HUES64 (cell line): ENCODE measurements at regions not wholly inside any gene's neighbourhood (a gene's known extent, or its start where the extent isn't known, plus 50 kb on each side); places are given as distances from the start of the nearest gene placed in this dataset.

Experiments
- H3K27ac ChIP-seq: 2 replicates; pipeline ENCODE4 v1.7.0; 2013; ENCODE audit warnings: low read depth, low read length, inconsistent platforms
- H3K27me3 ChIP-seq: 2 replicates; pipeline ENCODE4 v1.6.1; 2013; ENCODE audit warnings: mild to moderate bottlenecking, low read length; ENCODE audit not compliant: insufficient read depth
- H3K36me3 ChIP-seq: 2 replicates; pipeline ENCODE4 v1.6.1; 2013; ENCODE audit warnings: mild to moderate bottlenecking, low read length; ENCODE audit not compliant: insufficient read depth
- H3K4me1 ChIP-seq: 2 replicates; pipeline ENCODE4 v1.6.1; 2013; ENCODE audit warnings: mild to moderate bottlenecking, low read length, moderate library complexity; ENCODE audit not compliant: insufficient read depth
- H3K4me3 ChIP-seq: 2 replicates; pipeline ENCODE4 v1.5.1; 2013; ENCODE audit warnings: mild to moderate bottlenecking, low read length, moderate library complexity
- H3K9ac ChIP-seq: 2 replicates; pipeline ENCODE4 v1.6.1; 2013; ENCODE audit warnings: mild to moderate bottlenecking, low read depth, low read length
- H3K9me3 ChIP-seq: 2 replicates; pipeline ENCODE4 v1.6.1; 2013; ENCODE audit warnings: low read depth, low read length; ENCODE audit not compliant: insufficient read depth
- WGBS: fragments of 150-250, 120-280 bp; methylation state at CpG from one replicate; pipeline ENCODE4 v1.1.7; 2013; ENCODE audit warnings: missing lambda C conversion rate; 5-methylcytosine and 5-hydroxymethylcytosine counted together

DNA sequence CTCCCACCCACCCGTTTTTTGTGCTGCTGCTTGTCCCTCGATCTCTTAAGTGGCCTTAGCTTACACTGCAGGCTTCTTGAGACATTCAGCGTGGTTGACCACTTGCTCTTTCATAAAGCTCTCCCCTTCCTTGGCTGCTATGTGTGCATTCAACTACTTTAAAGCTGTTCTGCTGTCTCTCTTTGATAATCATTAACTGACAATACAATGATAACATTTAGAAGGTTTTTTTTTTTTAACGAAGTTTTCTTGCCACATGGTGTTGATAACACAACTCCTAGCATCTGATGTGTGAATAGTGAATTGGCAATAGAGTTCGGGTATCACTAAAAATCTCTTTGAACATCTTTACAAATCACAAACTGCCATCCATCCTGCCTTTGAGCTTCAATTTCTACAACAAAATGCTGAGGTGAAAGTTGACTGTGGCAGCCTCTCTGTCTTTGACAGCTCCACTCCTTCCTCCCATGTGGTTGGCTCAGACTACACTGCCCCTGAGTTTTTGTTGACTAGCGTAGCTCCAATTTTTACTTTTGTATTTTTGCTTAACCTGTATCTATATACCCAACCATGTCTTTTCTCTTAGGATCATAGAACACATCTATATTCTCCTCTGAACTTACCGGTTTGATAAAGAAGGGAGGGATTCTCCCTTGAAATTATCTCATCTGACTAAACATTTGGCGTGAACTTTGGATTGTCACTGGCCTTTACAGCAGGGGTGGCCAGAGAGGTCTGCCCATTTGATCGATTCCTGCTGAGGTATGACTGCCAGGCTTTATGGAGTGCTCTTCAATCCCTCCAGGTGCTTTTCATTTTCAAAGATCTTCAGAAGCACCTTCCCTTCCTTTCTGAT, 409.4 kb upstream of the CD180 start:
- Histone ChIP-seq H3K4me1 (no peaks in the 10 kb centered on the region), H3K27me3 (no peaks in the 10 kb centered on the region), H3K27ac (no peak overlapping the region), H3K36me3 (no peaks in the 10 kb centered on the region), H3K9ac (no peak overlapping the region), H3K4me3 (no peak overlapping the region), H3K9me3 (peaks cover 11% of the 10 kb centered on the region; the same call in 1 of the 2 replicates)
- 87% methylated on average over 8 of the region's 9 CpGs for WGBS

- H3K36me3 ChIP-seq: no peaks in the 10 kb centered on the region
- no peak overlapping the region for H3K9ac ChIP-seq
- H3K27ac ChIP-seq: no peak overlapping the region
- no peaks in the 10 kb centered on the region for H3K9me3 ChIP-seq
- H3K27me3 ChIP-seq: no peaks in the 10 kb centered on the region
- no peak overlapping the region for H3K4me3 ChIP-seq
- 95% methylated on average over 3 of the region's 3 CpGs for whole genome bisulfite sequencing
- H3K4me1 ChIP-seq: no peaks in the 10 kb centered on the region
These were observed 394.9 kb upstream of the CD180 start for GRCh38 chr5:67591491-67591890.

GRCh38 chr5:67588389-67588788, 391.8 kb upstream of the CD180 start:
- Histone ChIP-seq H3K4me3 (no peak overlapping the region), H3K27me3 (no peaks in the 10 kb centered on the region), H3K4me1 (no peaks in the 10 kb centered on the region), H3K9ac (no peak overlapping the region), H3K9me3 (no peaks in the 10 kb centered on the region), H3K36me3 (no peaks in the 10 kb centered on the region), H3K27ac (no peak overlapping the region)
- WGBS: 96% methylated on average over 2 of the region's 2 CpGs

GRCh38 chr5:67581203-67581602, 384.6 kb upstream of the CD180 start:
- no peak overlapping the region for H3K9ac ChIP-seq
- H3K4me1 ChIP-seq: 0 out of 2 replicates have a peak, but pooled peaks cover 4% of the 10 kb centered on the region
- no peaks in the 10 kb centered on the region for H3K27me3 ChIP-seq
- no peaks in the 10 kb centered on the region for H3K36me3 ChIP-seq
- no peak overlapping the region for H3K4me3 ChIP-seq
- no peak overlapping the region for H3K27ac ChIP-seq
- H3K9me3 ChIP-seq: no peaks in the 10 kb centered on the region

DNA sequence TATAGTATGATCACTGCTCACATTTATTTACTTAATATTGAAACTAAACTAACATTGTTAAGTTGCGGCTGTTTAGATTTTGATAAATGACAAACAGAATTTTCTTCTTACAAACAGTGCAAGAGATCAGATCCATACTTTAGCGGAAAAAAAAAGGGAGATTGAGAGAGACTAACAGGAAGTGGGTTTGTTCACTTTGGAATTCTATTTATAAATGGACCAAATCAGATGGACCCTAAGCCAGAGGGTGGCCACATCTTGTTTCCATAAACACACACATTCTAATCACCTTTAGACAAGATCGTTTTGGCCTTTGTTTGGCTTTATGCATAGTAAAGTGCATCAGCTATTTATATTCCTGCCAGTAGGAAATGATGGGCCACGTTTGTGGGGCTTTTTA, 381.4 kb upstream of the CD180 start:
- no peak overlapping the region for H3K4me3 ChIP-seq
- H3K27ac ChIP-seq: no peak overlapping the region
- WGBS: 86% methylated on average over 2 of the region's 4 CpGs
- no peaks in the 10 kb centered on the region for H3K36me3 ChIP-seq
- H3K9ac ChIP-seq: no peak overlapping the region
- H3K4me1 ChIP-seq: 0 out of 2 replicates have a peak, but pooled peaks cover 4% of the 10 kb centered on the region
- no peaks in the 10 kb centered on the region for H3K27me3 ChIP-seq
- no peaks in the 10 kb centered on the region for H3K9me3 ChIP-seq

- Histone ChIP-seq H3K36me3 (no peaks in the 10 kb centered on the region), H3K27me3 (no peaks in the 10 kb centered on the region)
These were observed 380.8 kb upstream of the CD180 start for GRCh38 chr5:67577424-67577823.

DNA sequence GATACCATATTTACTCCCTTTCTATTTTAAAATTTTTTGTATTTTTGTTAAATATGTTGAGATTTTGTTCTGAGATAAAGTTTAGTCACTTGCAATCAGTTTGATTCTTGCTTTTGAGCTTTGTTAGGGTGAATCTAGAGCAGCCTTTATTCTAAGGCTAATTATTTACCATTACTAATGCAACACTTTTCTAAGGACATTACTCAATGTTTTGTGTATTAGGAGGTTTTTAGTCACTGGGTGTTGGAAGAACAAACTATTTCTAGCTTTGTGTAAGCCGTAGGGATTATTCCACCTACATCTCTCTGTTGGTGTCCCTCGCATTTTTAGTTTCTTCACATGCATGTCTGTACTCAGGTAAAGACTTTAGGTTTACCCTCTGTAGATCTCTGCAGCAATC, 379.5 kb upstream of the CD180 start:
- H3K9ac ChIP-seq: no peak overlapping the region
- no peak overlapping the region for H3K4me3 ChIP-seq
- no peak overlapping the region for H3K27ac ChIP-seq
- H3K27me3 ChIP-seq: no peaks in the 10 kb centered on the region
- no peaks in the 10 kb centered on the region for H3K9me3 ChIP-seq
- no peaks in the 10 kb centered on the region for H3K36me3 ChIP-seq
- WGBS: 87% methylated on average over 2 of the region's 2 CpGs
- 0 out of 2 replicates have a peak, but pooled peaks cover 4% of the 10 kb centered on the region for H3K4me1 ChIP-seq

More at GRCh38 chr5:67577424-67577823, 380.8 kb upstream of the CD180 start:
- Histone ChIP-seq H3K27ac (no peak overlapping the region), H3K4me1 (0 out of 2 replicates have a peak, but pooled peaks cover 4% of the 10 kb centered on the region), H3K9ac (no peak overlapping the region), H3K4me3 (no peak overlapping the region), H3K9me3 (no peaks in the 10 kb centered on the region)

DNA sequence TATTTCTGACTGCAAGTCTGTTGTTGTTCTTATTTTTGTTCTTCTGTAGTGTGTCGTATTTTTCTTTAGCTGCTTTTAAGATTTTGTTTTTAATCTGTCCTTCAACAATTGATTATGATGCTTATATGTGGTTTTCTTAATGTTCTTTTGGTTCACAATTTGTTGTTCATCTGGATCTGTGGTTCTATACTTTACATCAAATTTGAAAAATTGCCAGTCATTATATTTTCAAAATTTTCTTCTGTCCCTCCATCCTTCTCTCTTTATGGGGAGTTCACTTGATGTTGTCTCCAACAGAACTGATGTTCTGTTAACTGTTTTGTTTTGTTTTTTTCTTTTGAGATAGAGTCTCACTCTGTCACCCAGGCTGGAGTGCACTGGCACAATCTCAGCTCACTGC, 378.5 kb upstream of the CD180 start:
- Histone ChIP-seq H3K27me3 (no peaks in the 10 kb centered on the region), H3K4me3 (no peak overlapping the region), H3K9ac (no peak overlapping the region), H3K36me3 (no peaks in the 10 kb centered on the region), H3K4me1 (0 out of 2 replicates have a peak, but pooled peaks cover 4% of the 10 kb centered on the region), H3K9me3 (no peaks in the 10 kb centered on the region), H3K27ac (no peak overlapping the region)
- 80% methylated on average over 1 of the region's 1 CpG for WGBS

DNA sequence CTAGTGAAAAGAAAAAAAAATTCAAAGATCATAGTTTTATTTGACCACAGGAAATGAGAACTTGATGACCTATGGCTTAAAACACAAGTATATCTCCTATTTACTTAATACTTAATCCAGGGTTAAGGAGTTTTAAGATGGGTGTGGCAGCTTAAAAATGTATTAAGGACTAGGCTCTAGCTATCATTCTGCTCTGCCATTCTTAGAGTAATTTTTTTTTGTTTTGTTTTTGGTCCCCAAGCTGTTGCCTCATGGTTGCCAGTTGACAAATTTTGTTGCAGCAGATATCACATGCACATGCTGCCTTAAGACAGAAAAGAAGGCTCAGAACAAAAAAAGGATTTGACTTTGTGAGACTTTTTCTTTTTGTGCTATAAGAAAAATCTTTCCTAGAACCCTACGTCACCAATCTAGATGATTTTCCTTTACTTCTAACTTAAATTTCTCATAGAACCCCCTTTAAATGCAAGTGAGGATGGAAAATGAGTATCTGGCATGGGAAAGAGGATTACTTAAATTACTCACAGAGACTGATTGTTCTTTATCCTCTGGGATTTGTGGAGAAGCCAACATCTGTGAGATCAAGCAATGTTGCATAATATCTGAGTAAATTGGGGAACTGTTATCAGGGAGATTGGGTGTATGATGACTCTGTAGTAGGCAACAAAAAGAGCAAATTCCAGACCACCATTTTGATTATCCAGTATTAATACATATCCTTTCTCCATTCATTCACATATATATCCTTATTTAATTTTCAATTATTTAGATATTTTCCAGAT, 364.7 kb upstream of the CD180 start:
- WGBS: no CpG with 5 or more reads among the region's 1 CpG
- no peaks in the 10 kb centered on the region; the same call in none of the 2 replicates for H3K9me3 ChIP-seq
- no peak overlapping the region for H3K27ac ChIP-seq
- no peaks in the 10 kb centered on the region for H3K27me3 ChIP-seq
- no peak overlapping the region for H3K4me3 ChIP-seq
- H3K36me3 ChIP-seq: no peaks in the 10 kb centered on the region
- H3K9ac ChIP-seq: no peak overlapping the region
- H3K4me1 ChIP-seq: no peaks in the 10 kb centered on the region

DNA sequence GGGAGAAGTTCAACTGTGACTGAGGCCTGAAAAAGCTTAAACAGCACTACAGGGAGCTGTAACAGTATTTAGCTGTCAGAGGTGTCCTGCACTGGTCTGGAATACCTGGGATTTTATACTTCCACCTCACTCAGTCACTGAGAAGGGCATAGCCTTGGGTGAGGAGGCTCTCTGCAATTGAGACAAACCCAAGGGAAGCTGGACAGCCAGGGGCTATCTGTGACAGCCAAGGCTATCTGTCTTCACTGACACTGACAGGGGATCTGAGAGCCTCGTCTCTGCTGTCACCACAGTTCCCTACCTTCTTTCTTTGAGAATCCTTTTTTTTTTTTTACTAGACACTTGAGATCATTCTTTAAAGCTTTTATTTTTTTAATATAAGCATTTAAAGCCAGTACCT, 356.2 kb upstream of the CD180 start:
- Histone ChIP-seq H3K9me3 (no peaks in the 10 kb centered on the region), H3K9ac (no peak overlapping the region), H3K27ac (no peak overlapping the region), H3K4me3 (no peak overlapping the region), H3K4me1 (no peaks in the 10 kb centered on the region), H3K36me3 (no peaks in the 10 kb centered on the region), H3K27me3 (no peaks in the 10 kb centered on the region)
- WGBS: 83% methylated on average over 1 of the region's 1 CpG

GRCh38 chr5:67549947-67550346, 353.3 kb upstream of the CD180 start:
- WGBS: 90% methylated on average over 3 of the region's 4 CpGs
- Histone ChIP-seq H3K9ac (no peak overlapping the region), H3K4me1 (no peaks in the 10 kb centered on the region), H3K27ac (no peak overlapping the region), H3K36me3 (no peaks in the 10 kb centered on the region), H3K27me3 (no peaks in the 10 kb centered on the region), H3K4me3 (no peak overlapping the region), H3K9me3 (no peaks in the 10 kb centered on the region)
